ENCODE measurements at regions not wholly inside any gene's neighbourhood (a gene's known extent, or its start where the extent isn't known, plus 50 kb on each side); places are given as distances from the start of the nearest gene placed in this dataset.

DNA sequence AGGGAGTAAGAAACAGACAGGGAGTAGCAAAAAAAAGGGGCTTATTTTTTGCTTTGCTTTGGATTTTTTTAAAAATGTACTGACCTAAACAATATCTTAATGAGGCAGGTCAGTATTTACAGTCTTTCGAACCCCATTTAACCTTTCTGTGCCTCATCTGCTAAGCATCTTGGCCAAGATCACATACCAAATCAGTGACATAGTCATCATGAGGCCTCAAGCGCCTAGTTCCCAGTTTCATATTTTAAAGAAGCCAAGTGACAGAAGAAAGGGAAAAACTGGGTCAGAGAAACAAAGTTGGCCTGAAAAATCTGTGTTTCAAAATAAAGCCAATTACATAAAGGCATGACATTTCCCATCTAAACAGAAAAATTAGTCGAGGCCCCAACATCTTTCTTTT lies 94.6 kb upstream of the WDR44 start (continued):
- TF ChIP-seq, protein P1, sequence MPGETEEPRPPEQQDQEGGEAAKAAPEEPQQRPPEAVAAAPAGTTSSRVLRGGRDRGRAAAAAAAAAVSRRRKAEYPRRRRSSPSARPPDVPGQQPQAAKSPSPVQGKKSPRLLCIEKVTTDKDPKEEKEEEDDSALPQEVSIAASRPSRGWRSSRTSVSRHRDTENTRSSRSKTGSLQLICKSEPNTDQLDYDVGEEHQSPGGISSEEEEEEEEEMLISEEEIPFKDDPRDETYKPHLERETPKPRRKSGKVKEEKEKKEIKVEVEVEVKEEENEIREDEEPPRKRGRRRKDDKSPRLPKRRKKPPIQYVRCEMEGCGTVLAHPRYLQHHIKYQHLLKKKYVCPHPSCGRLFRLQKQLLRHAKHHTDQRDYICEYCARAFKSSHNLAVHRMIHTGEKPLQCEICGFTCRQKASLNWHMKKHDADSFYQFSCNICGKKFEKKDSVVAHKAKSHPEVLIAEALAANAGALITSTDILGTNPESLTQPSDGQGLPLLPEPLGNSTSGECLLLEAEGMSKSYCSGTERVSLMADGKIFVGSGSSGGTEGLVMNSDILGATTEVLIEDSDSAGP (CRISPR knock-in tag; IDR thresholded peaks at IDR 0.05), result no peak
- TF ChIP-seq HSF4 (CRISPR knock-in tag; IDR thresholded peaks at IDR 0.05; ENCODE audit: borderline replicate concordance), result no peak

DNA sequence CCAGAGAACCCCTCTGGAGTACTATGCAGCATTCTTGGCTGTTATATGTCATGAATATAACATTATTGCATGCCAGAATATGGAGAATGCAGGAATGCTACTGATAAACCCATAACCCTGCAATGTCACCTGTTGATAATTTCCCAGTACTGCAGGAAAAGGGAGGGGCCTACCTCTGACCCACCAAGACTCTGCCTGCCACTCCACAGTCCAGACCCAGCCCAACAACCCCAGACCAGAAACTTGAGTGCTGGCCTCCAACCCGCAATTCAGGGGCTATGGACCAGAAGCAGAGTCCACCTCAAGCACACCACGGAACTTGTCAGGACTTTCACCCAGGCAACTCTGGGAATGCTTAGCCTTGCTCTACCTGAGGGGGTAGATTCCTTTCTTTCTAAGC lies 92.9 kb upstream of the WDR44 start:
- no peaks in the 10 kb centered on the region; a peak in 1 of 5 replicates for H3K4me1 ChIP-seq (replicated peaks in 1 of 2; ENCODE audit: control insufficient read depth in 2 of 2, insufficient read depth in 2 of 2, low read length in 2 of 2)
- H3K9ac ChIP-seq (ENCODE audit: insufficient read depth in 1 of 2, low read depth in 2 of 2, low read length in 2 of 2), result no peak overlapping the region
- H3K4me3 ChIP-seq, result no peak overlapping the region
- no peak overlapping the region for H3K27ac ChIP-seq (ENCODE audit: extremely low read depth, low read depth, low read length)
- TF ChIP-seq PHF21A (IDR thresholded peaks at IDR 0.05; ENCODE audit: borderline replicate concordance, low read depth) (no peak), TCF3 (CRISPR knock-in tag; IDR thresholded peaks at IDR 0.05) (no peak), SREBF1 (IDR thresholded peaks at IDR 0.05; ENCODE audit: borderline replicate concordance, low read depth, low read length) (no peak), ZBED1 (IDR thresholded peaks at IDR 0.05) (no peak), CAMTA2 (CRISPR knock-in tag; conservative IDR thresholded peaks at IDR 0.05) (no peak), DDX20 (tag; IDR thresholded peaks at IDR 0.05; ENCODE audit: low read depth) (no peak), CHD1 (IDR thresholded peaks at IDR 0.05; ENCODE audit: low read length) (no peak)
- TF ChIP-seq, protein P2, sequence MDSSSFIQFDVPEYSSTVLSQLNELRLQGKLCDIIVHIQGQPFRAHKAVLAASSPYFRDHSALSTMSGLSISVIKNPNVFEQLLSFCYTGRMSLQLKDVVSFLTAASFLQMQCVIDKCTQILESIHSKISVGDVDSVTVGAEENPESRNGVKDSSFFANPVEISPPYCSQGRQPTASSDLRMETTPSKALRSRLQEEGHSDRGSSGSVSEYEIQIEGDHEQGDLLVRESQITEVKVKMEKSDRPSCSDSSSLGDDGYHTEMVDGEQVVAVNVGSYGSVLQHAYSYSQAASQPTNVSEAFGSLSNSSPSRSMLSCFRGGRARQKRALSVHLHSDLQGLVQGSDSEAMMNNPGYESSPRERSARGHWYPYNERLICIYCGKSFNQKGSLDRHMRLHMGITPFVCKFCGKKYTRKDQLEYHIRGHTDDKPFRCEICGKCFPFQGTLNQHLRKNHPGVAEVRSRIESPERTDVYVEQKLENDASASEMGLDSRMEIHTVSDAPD (CRISPR knock-in tag; IDR thresholded peaks at IDR 0.05), result no peak
- TF ChIP-seq, protein P3, sequence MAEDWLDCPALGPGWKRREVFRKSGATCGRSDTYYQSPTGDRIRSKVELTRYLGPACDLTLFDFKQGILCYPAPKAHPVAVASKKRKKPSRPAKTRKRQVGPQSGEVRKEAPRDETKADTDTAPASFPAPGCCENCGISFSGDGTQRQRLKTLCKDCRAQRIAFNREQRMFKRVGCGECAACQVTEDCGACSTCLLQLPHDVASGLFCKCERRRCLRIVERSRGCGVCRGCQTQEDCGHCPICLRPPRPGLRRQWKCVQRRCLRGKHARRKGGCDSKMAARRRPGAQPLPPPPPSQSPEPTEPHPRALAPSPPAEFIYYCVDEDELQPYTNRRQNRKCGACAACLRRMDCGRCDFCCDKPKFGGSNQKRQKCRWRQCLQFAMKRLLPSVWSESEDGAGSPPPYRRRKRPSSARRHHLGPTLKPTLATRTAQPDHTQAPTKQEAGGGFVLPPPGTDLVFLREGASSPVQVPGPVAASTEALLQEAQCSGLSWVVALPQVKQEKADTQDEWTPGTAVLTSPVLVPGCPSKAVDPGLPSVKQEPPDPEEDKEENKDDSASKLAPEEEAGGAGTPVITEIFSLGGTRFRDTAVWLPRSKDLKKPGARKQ (CRISPR knock-in tag; IDR thresholded peaks at IDR 0.05), result no peak
- in situ Hi-C loops (cut with MboI) (no loop called here), intact Hi-C loops (cut with micrococcal nuclease) (no loop called here)
- no peaks in the 10 kb centered on the region for H3K9me1 ChIP-seq (ENCODE audit: control insufficient read depth, insufficient read depth, low read length)
- ATAC-seq, result peak; percentile 61; the same call in 2 of the 3 replicates
- no peak for DNase-seq (ENCODE audit: extremely low read depth in 1 of 4, low spot score in 3 of 4)
- no peaks in the 10 kb centered on the region for H3K36me3 ChIP-seq (ENCODE audit: control insufficient read depth, insufficient read depth, low read length)
- POLR2A ChIA-PET, result no interaction called here
- no peaks in the 10 kb centered on the region for H4K20me1 ChIP-seq (replicated peaks; ENCODE audit: control insufficient read depth, insufficient read depth, low read length)
- no peak overlapping the region for H2AFZ ChIP-seq (ENCODE audit: low read depth, low read length)
- CTCF ChIA-PET (ENCODE audit: low intra/inter-chr PET ratio), result no interaction called here
- 15% methylated on average over 2 of the region's 2 CpGs for WGBS (ENCODE audit: insufficient coverage, low coverage, missing lambda C conversion rate)
- H3K79me2 ChIP-seq (ENCODE audit: control insufficient read depth, insufficient read depth, low read length), result no peaks in the 10 kb centered on the region
- no peak overlapping the region for H3K4me2 ChIP-seq (ENCODE audit: insufficient read depth, low read length)
- H3K9me3 ChIP-seq (replicated peaks; ENCODE audit: control insufficient read depth, insufficient read depth, low read depth, low read length), result no peaks in the 10 kb centered on the region
- FAIRE-seq, result no peak
- no peaks in the 10 kb centered on the region for H3K27me3 ChIP-seq (ENCODE audit: control insufficient read depth in 2 of 2, insufficient read depth in 2 of 2, low read length in 2 of 2)
- no TSS peak for BruUV-seq (replicated peaks)
